ENCODE measurements at regions not wholly inside any gene's neighbourhood (a gene's known extent, or its start where the extent isn't known, plus 50 kb on each side); places are given as distances from the start of the nearest gene placed in this dataset.

GRCh38 chr5:67610186-67610912, 413.8 kb upstream of the CD180 start (continued):
- TF ChIP-seq YY1 (IDR thresholded peaks at IDR 0.05) (no peak), JUND (IDR thresholded peaks at IDR 0.05) (no peak), FOXA1 (IDR thresholded peaks at IDR 0.05) (no peak), SP1 (IDR thresholded peaks at IDR 0.05) (no peak), EGR1 (IDR thresholded peaks at IDR 0.05; ENCODE audit: low read depth in 2 of 2) (no peak), MAX (IDR thresholded peaks at IDR 0.05) (no peak), RAD21 (IDR thresholded peaks at IDR 0.05) (no peak), NR2F2 (IDR thresholded peaks at IDR 0.05) (no peak)

- Histone ChIP-seq H3K4me3 (ENCODE audit: low read depth in 1 of 3, low read length in 3 of 3) (no peak overlapping the region), H3K4me1 (ENCODE audit: control insufficient read depth in 4 of 4, insufficient read depth in 4 of 4, low read length in 3 of 4) (peaks cover 0 to 31% (median 19%) of the 10 kb centered on the region in 4 donors), H3K27me3 (ENCODE audit: control insufficient read depth in 4 of 4, insufficient read depth in 4 of 4, low read length in 3 of 4) (no peaks in the 10 kb centered on the region), H3K36me3 (ENCODE audit: control insufficient read depth in 4 of 4, insufficient read depth in 3 of 4, low read depth in 1 of 4, low read length in 3 of 4) (no peaks in the 10 kb centered on the region), H3K9me3 (ENCODE audit: control insufficient read depth in 4 of 4, low read length in 3 of 4) (no peaks in the 10 kb centered on the region), H3K27ac (ENCODE audit: low read depth in 1 of 2, low read length in 2 of 2) (no peak overlapping the region), H3K9ac (ENCODE audit: low read depth in 1 of 2, low read length in 2 of 2) (no peak overlapping the region)
- no peak for TF ChIP-seq RAD21 (IDR thresholded peaks at IDR 0.05)
- TF ChIP-seq CTCF (IDR thresholded peaks at IDR 0.05; ENCODE audit: low read depth, low read length, missing input control), result no peak
- TF ChIP-seq SP1 (IDR thresholded peaks at IDR 0.05), result no peak
- no peak for TF ChIP-seq JUND (IDR thresholded peaks at IDR 0.05)
- TF ChIP-seq EGR1 (IDR thresholded peaks at IDR 0.05; ENCODE audit: low read depth in 2 of 2), result no peak
- 96% methylated on average over 5 of the region's 5 CpGs for WGBS
- no peak for DNase-seq (ENCODE audit: low spot score)
These were observed 411.4 kb upstream of the CD180 start for GRCh38 chr5:67607958-67608357.

GRCh38 chr5:67606586-67606947, 410.0 kb upstream of the CD180 start:
- no peak for DNase-seq (ENCODE audit: low spot score)
- peak; percentile 17 for TF ChIP-seq YY1 (IDR thresholded peaks at IDR 0.05)
- no peak for TF ChIP-seq FOXA2 (IDR thresholded peaks at IDR 0.05)
- TF ChIP-seq ZBTB33 (IDR thresholded peaks at IDR 0.05), result no peak
- TF ChIP-seq RAD21 (IDR thresholded peaks at IDR 0.05), result no peak
- peak; percentile 5 for TF ChIP-seq REST (IDR thresholded peaks at IDR 0.05)
- 35% methylated on average over 2 of the region's 2 CpGs for WGBS
- Histone ChIP-seq H3K9me3 (ENCODE audit: control insufficient read depth in 4 of 4, low read length in 3 of 4) (no peaks in the 10 kb centered on the region), H3K27ac (ENCODE audit: low read depth in 1 of 2, low read length in 2 of 2) (peak overlapping the region; percentile 47 to 69), H3K36me3 (ENCODE audit: control insufficient read depth in 4 of 4, insufficient read depth in 3 of 4, low read depth in 1 of 4, low read length in 3 of 4) (no peaks in the 10 kb centered on the region), H3K4me1 (ENCODE audit: control insufficient read depth in 4 of 4, insufficient read depth in 4 of 4, low read length in 3 of 4) (peaks cover 0 to 31% (median 19%) of the 10 kb centered on the region in 4 donors), H3K9ac (ENCODE audit: low read depth in 1 of 2, low read length in 2 of 2) (peak overlapping the region in 1 of 2 donors; percentile 8), H3K4me3 (ENCODE audit: low read depth in 1 of 3, low read length in 3 of 3) (peak overlapping the region in 2 of 3 donors; percentile 3 to 34), H3K27me3 (ENCODE audit: control insufficient read depth in 4 of 4, insufficient read depth in 4 of 4, low read length in 3 of 4) (no peaks in the 10 kb centered on the region)

Data from liver (tissue), 8 donors.